K562 (cell line): ENCODE measurements at regions not wholly inside any gene's neighbourhood (a gene's known extent, or its start where the extent isn't known, plus 50 kb on each side); places are given as distances from the start of the nearest gene placed in this dataset.
A peak's percentile ranks its signal among the peaks of the same experiment; 100 is the strongest.

Experiments
- ATAC-seq: fragments of 200-7000 bp; cut with Tn5 transposase; 3 replicates; pipeline ENCODE4 v1.9.1; 2020; ENCODE audit warnings: moderate library complexity
- BruUV-seq: library from RNA; stranded (reverse); fragments of 400-500 nt; replicated peaks from 2 replicates; lab custom pipeline; 2021; lab: Mats Ljungman, UMichigan
- CTCF ChIA-PET: fragments of 300-600 bp; formaldehyde crosslinking; extraction: SDS; loops from one replicate; lab custom pipeline; 2021; ENCODE audit warnings: low intra/inter-chr PET ratio; lab: Yijun Ruan, JAX
- POLR2A ChIA-PET: fragments of 300-600, 350-650 bp; sonication (Branson Sonifier 250); formaldehyde crosslinking; extraction: SDS; loops from one replicate; lab custom pipeline; 2021; ENCODE audit warnings: antibody characterized with exemption, inconsistent platforms; lab: Yijun Ruan, JAX
- DNase-seq, 4 experiments: peaks; one replicate each; pipeline versions ENCODE4 v3.0.0 to v3.0.0-alpha.2; 2011 to 2018; ENCODE audit warnings: low spot score in 3 of 4, mixed read lengths in 3 of 4; ENCODE audit errors: extremely low read depth in 1 of 4
- FAIRE-seq: peaks from 2 replicates; lab custom pipeline; 2011; peaks lifted over from hg19 to GRCh38; lab: Jason Lieb, UNC
- H2AFZ ChIP-seq: 2 replicates; pipeline ENCODE4 v1.6.0; 2011; ENCODE audit warnings: low read depth, low read length, control low read depth, inconsistent platforms
- H3K27ac ChIP-seq: fragments of 200-600 bp; 3 replicates; pipeline ENCODE4 v1.8.0; 2011; ENCODE audit warnings: low read depth, mild to moderate bottlenecking, control low read depth, inconsistent platforms, low read length, moderate library complexity, mixed read lengths; ENCODE audit errors: extremely low read depth
- H3K27me3 ChIP-seq, 2 experiments: fragments of 300-600 bp in 1 of 2; 2 replicates in 1 of 2; 3 replicates in 1 of 2; pipeline versions ENCODE4 v1.6.0 to v1.8.0; 2011; ENCODE audit warnings: inconsistent platforms in 2 of 2, low read length in 2 of 2, mild to moderate bottlenecking in 1 of 2, mixed read lengths in 1 of 2, moderate library complexity in 1 of 2; ENCODE audit not compliant: control insufficient read depth in 2 of 2, insufficient read depth in 2 of 2
- H3K36me3 ChIP-seq: fragments of 300-600 bp; 3 replicates; pipeline ENCODE4 v1.8.0; 2011; ENCODE audit warnings: mild to moderate bottlenecking, low read length, inconsistent platforms; ENCODE audit not compliant: control insufficient read depth, insufficient read depth
- H3K4me1 ChIP-seq, 2 experiments: fragments of 200-600 bp in 1 of 2; replicated peaks in 1 of 2; 2 replicates in 1 of 2; 3 replicates in 1 of 2; pipeline versions ENCODE4 v1.5.1 to v1.8.0; 2011; ENCODE audit warnings: inconsistent platforms in 2 of 2, low read length in 2 of 2, mild to moderate bottlenecking in 1 of 2, mixed read lengths in 1 of 2, moderate library complexity in 1 of 2; ENCODE audit not compliant: control insufficient read depth in 2 of 2, insufficient read depth in 2 of 2
- H3K4me2 ChIP-seq: 2 replicates; pipeline ENCODE4 v1.6.1; 2011; ENCODE audit warnings: low read length, control low read depth, inconsistent platforms, mixed read lengths; ENCODE audit not compliant: insufficient read depth
- H3K4me3 ChIP-seq: fragments of 200-600 bp; sonication (generic), shearing (Covaris generic); 2 replicates; pipeline ENCODE4 v1.5.1; 2016; ENCODE audit warnings: control low read depth, inconsistent platforms
- H3K79me2 ChIP-seq: fragments of 200-600 bp; 3 replicates; pipeline ENCODE4 v1.8.0; 2011; ENCODE audit warnings: low read length, inconsistent platforms; ENCODE audit not compliant: control insufficient read depth, insufficient read depth
- H3K9ac ChIP-seq, 2 experiments: 2 replicates each; pipeline versions ENCODE4 v1.6.0 to v1.6.1; 2011; ENCODE audit warnings: low read depth in 2 of 2, low read length in 2 of 2, control low read depth in 1 of 2, inconsistent platforms in 1 of 2, mild to moderate bottlenecking in 1 of 2, mixed read lengths in 1 of 2; ENCODE audit not compliant: insufficient read depth in 1 of 2
- H3K9me1 ChIP-seq: one replicate; pipeline ENCODE4 v1.6.0; 2011; ENCODE audit warnings: inconsistent platforms, mild to moderate bottlenecking, low read length, moderate library complexity; ENCODE audit not compliant: control insufficient read depth, insufficient read depth
- H3K9me3 ChIP-seq: replicated peaks from 2 replicates; pipeline ENCODE4 v1.5.1; 2011; ENCODE audit warnings: low read depth, low read length, inconsistent platforms; ENCODE audit not compliant: control insufficient read depth, insufficient read depth
- H4K20me1 ChIP-seq: replicated peaks from 2 replicates; pipeline ENCODE4 v1.6.1; 2011; ENCODE audit warnings: low read length, inconsistent platforms, mixed read lengths; ENCODE audit not compliant: control insufficient read depth, insufficient read depth
- C11orf30 ChIP-seq: fragments of 450-650 bp; IDR thresholded peaks from 2 replicates; pipeline ENCODE4 v1.6.1; 2016; ENCODE audit warnings: low read depth, mild to moderate bottlenecking
- MAFF ChIP-seq: IDR thresholded peaks from 2 replicates; pipeline ENCODE4 v1.6.1; 2012; ENCODE audit warnings: low read length, improper control_type of control experiment
- MAFG ChIP-seq: fragments of 450-650 bp; conservative IDR thresholded peaks from 2 replicates; pipeline ENCODE4 v1.6.1; 2016; ENCODE audit warnings: missing genetic modification characterization, missing compliant biosample characterization
- MAFK ChIP-seq: IDR thresholded peaks from 2 replicates; pipeline ENCODE4 v1.6.1; 2011; ENCODE audit warnings: low read length, improper control_type of control experiment
- ZBTB33 ChIP-seq: sonication (generic); formaldehyde crosslinking; IDR thresholded peaks from 2 replicates; pipeline ENCODE4 v1.8.1; 2023; ENCODE audit warnings: mild to moderate bottlenecking, missing genetic modification reagents
- ZNF134 ChIP-seq: fragments of 250-450 bp; sonication (Bioruptor Pico); conservative IDR thresholded peaks from 2 replicates; pipeline ENCODE4 v1.4.0; 2020
- ZNF316 ChIP-seq: fragments of 450-650 bp; IDR thresholded peaks from 2 replicates; pipeline ENCODE4 v1.6.1; 2016
- ZNF75A ChIP-seq: fragments of 450-650 bp; formaldehyde crosslinking; IDR thresholded peaks from 2 replicates; pipeline ENCODE4 v1.4.0; 2020; ENCODE audit warnings: mild to moderate bottlenecking
- WGBS: fragments of 100-300 bp; shearing (Covaris generic); methylation state at CpG from one replicate; pipeline ENCODE4 v1.1.6; 2016; ENCODE audit warnings: low coverage, mixed read lengths; ENCODE audit not compliant: insufficient coverage; ENCODE audit errors: missing lambda C conversion rate; 5-methylcytosine and 5-hydroxymethylcytosine counted together
- in situ Hi-C: fragments of 300-500 bp; cut with MboI; formaldehyde crosslinking; loops from 4 replicates; pipeline ENCODE4 v1.15.0; 2018; ENCODE audit warnings: inconsistent platforms, mixed read lengths
- intact Hi-C: fragments of 100-400 bp; cut with micrococcal nuclease; formaldehyde crosslinking; loops from 2 replicates; pipeline ENCODE4 v1.14.2; 2022

- CTCF ChIA-PET = no interaction called here
- no peaks in the 10 kb centered on the region for H3K79me2 ChIP-seq
- DNase-seq = no peak
- H4K20me1 ChIP-seq = no peaks in the 10 kb centered on the region
- ATAC-seq = no peak
- in situ Hi-C loops (no loop called here), intact Hi-C loops (no loop called here)
- H3K4me3 ChIP-seq = no peak overlapping the region
- peaks cover 0 to under 1% of the 10 kb centered on the region in 2 experiments; a peak in 4 of 5 replicates for H3K4me1 ChIP-seq
- H3K27ac ChIP-seq = no peak overlapping the region
- no TSS peak for BruUV-seq
- WGBS = 44% methylated on average over 2 of the region's 2 CpGs
- POLR2A ChIA-PET = interaction anchor here (1.6 kb wide), 1 partner anchor 10 kb away, joined by 5 read pairs; no protein-coding TSS in a partner anchor
- H3K36me3 ChIP-seq = no peaks in the 10 kb centered on the region
- no peaks in the 10 kb centered on the region for H3K27me3 ChIP-seq
- H3K9me1 ChIP-seq = no peaks in the 10 kb centered on the region
- TF ChIP-seq ZNF75A (CRISPR knock-in tag) = no peak
- no peak for TF ChIP-seq ZNF134 (CRISPR knock-in tag)
- peak; percentile 59 for TF ChIP-seq MAFK
- peak; percentile 54 for TF ChIP-seq MAFF
- TF ChIP-seq MAFG = peak; percentile 29; the same call in 1 of the 2 replicates
- no peak for TF ChIP-seq ZBTB33 (CRISPR knock-in tag)
- TF ChIP-seq C11orf30 = peak; percentile 66
- peak; percentile 83 for TF ChIP-seq ZNF316
- H3K9ac ChIP-seq = no peak overlapping the region
- no peak overlapping the region for H3K4me2 ChIP-seq
- H3K9me3 ChIP-seq = no peaks in the 10 kb centered on the region
- H2AFZ ChIP-seq = no peak overlapping the region
- FAIRE-seq = no peak
Observed at GRCh38 chr1:90798883-90799282, 81.8 kb upstream of the BARHL2 start.
